Heart left ventricle (tissue), 16 donors: ENCODE measurements at regions not wholly inside any gene's neighbourhood (a gene's known extent, or its start where the extent isn't known, plus 50 kb on each side); places are given as distances from the start of the nearest gene placed in this dataset.

Source experiments
- ATAC-seq, 4 donors: fragments of 200-7000 bp; cut with Tn5 transposase; one replicate each; pipeline ENCODE4 v1.9.1; 2020 to 2022; ENCODE audit warnings: moderate library complexity in 4 of 4, mild to moderate bottlenecking in 3 of 4, moderate number of reproducible peaks in 1 of 4
- DNase-seq, 5 donors: peaks; one replicate each; pipeline ENCODE4 v3.0.0-alpha.2; 2020
- H3K27ac ChIP-seq, 12 donors: fragments of 200-600 bp; sonication (generic) in 4 of 12; one replicate each; pipeline versions ENCODE4 v1.5.0 to v1.8.0; 2016 to 2022; ENCODE audit warnings: mild to moderate bottlenecking in 2 of 12
- H3K27me3 ChIP-seq, 9 donors: fragments of 200-600 bp; sonication (generic) in 2 of 9; one replicate each; pipeline versions ENCODE4 v1.5.1 to v1.8.0; 2016 to 2022; ENCODE audit warnings: mild to moderate bottlenecking in 3 of 9
- H3K36me3 ChIP-seq, 9 donors: fragments of 200-600 bp; sonication (generic) in 2 of 9; one replicate each; pipeline versions ENCODE4 v1.5.0 to v1.8.0; 2018 to 2022; ENCODE audit warnings: mild to moderate bottlenecking in 2 of 9
- H3K4me1 ChIP-seq, 12 donors: fragments of 200-600 bp; sonication (generic) in 4 of 12; one replicate each; pipeline versions ENCODE4 v1.5.0 to v1.8.0; 2016 to 2022; ENCODE audit warnings: mild to moderate bottlenecking in 3 of 12
- H3K4me3 ChIP-seq, 12 donors: fragments of 200-600 bp; sonication (generic) in 4 of 12; one replicate each; pipeline versions ENCODE4 v1.5.0 to v1.8.0; 2017 to 2022; ENCODE audit warnings: mild to moderate bottlenecking in 9 of 12, moderate library complexity in 4 of 12
- H3K9me3 ChIP-seq, 12 donors: fragments of 200-600 bp; sonication (generic) in 4 of 12; one replicate each; pipeline versions ENCODE4 v1.5.0 to v1.8.0; 2016 to 2022; ENCODE audit warnings: mild to moderate bottlenecking in 1 of 12
- CTCF ChIP-seq, 12 donors: fragments of 200-600 bp; sonication (generic) in 4 of 12; IDR thresholded peaks; one replicate each; pipeline versions ENCODE4 v1.5.0 to v1.8.0; 2018 to 2022; ENCODE audit warnings: antibody characterized with exemption in 12 of 12, mild to moderate bottlenecking in 5 of 12
- POLR2A ChIP-seq, 2 donors: fragments of 450-650 bp; IDR thresholded peaks; one replicate each; pipeline ENCODE4 v1.6.1; 2017; ENCODE audit warnings: antibody characterized with exemption in 2 of 2, mild to moderate bottlenecking in 2 of 2, moderate library complexity in 2 of 2
- WGBS, 4 donors: extraction: QIAGEN DNeasy Blood & Tissue Kit in 2 of 4; methylation state at CpG; one replicate each; pipeline versions ENCODE4 v1.1.5 to v1.1.7; 2013 to 2018; 5-methylcytosine and 5-hydroxymethylcytosine counted together
- intact Hi-C, 10 donors: fragments of 100-400 bp; cut with DNase I; formaldehyde crosslinking; loops; one replicate each; pipeline versions ENCODE4 v1.11.1 to v1.14.2; 2022
- donor health status: ischemic (EF 13 %, LVEDD 7.1; RV severe dilation, severe dysfunction).
- donor health status: healthy with polysubstance abuse.
- donor health status: DM: no; HTN: yes; CAD: no.
- donor health status: DM: no; HTN: no; CAD: no.
- donor health status: ischemic (EF 25% LVEDD 6.9; RV normal size, moderate dysfunction).
- donor health status: ischemic (EF 25% LVEDD 5.7; RV mildly dilated, moderate dysfunction).
- donor health status: healthy.
- donor health status: DM: yes; HTN: yes; CAD: no.
- donor health status: ischemic (EF 35%, LVEDD 5.7; RV mildly dilated, moderate dysfunction).
- donor health status: nonischemic (EF 11% LVEDD 7.7; RV severe dilation, severe dysfunction).
- donor health status: DM: yes; HTN: yes; CAD: no.
- donor health status: PGD.
- donor health status: ischemic (EF 29% LVEDD 5.4; RV normal size, mild dysfunction).
- donor health status: nonischemic (EF 23%, LVEDD 6.1; RV moderate dilation, normal function).

GRCh38 chr12:114864837-114865551 lies 181.0 kb upstream of the TBX3 start:
- intact Hi-C loops: no loop called here
- peaks cover 0 to 3% (median 0%) of the 10 kb centered on the region in 12 donors for H3K4me1 ChIP-seq
- DNase-seq (no peak), ATAC-seq (no peak)
- H3K27me3 ChIP-seq: peaks cover 0 to 3% (median 0%) of the 10 kb centered on the region in 9 donors
- H3K4me3 ChIP-seq: no peak overlapping the region
- peaks cover 0 to 13% (median 0%) of the 10 kb centered on the region in 12 donors for H3K9me3 ChIP-seq
- no peaks in the 10 kb centered on the region for H3K36me3 ChIP-seq
- 36 to 40% (median 38%) methylated on average over 12 of the region's 12 CpGs for WGBS, 4 donors
- no peak overlapping the region for H3K27ac ChIP-seq
- TF ChIP-seq CTCF (IDR thresholded peaks at IDR 0.05): no peak
- TF ChIP-seq POLR2A (IDR thresholded peaks at IDR 0.05): no peak

GRCh38 chr12:114863911-114864310 lies 179.9 kb upstream of the TBX3 start:
- H3K9me3 ChIP-seq: peaks cover 0 to 16% (median 0%) of the 10 kb centered on the region in 12 donors
- no peaks in the 10 kb centered on the region for H3K36me3 ChIP-seq
- ATAC-seq (no peak), DNase-seq (no peak)
- peaks cover 0 to 3% (median 0%) of the 10 kb centered on the region in 12 donors for H3K4me1 ChIP-seq
- WGBS, 4 donors: 90 to 93% (median 92%) methylated on average over 12 of the region's 12 CpGs
- H3K27ac ChIP-seq: no peak overlapping the region
- intact Hi-C loops: no loop called here
- TF ChIP-seq CTCF (IDR thresholded peaks at IDR 0.05) (no peak), POLR2A (IDR thresholded peaks at IDR 0.05) (no peak)
- peaks cover 0 to 3% (median 0%) of the 10 kb centered on the region in 9 donors for H3K27me3 ChIP-seq
- no peak overlapping the region for H3K4me3 ChIP-seq

GRCh38 chr12:114860969-114861368 lies 177.0 kb upstream of the TBX3 start:
- Histone ChIP-seq H3K27ac (no peak overlapping the region), H3K4me1 (peaks cover 0 to 3% (median 0%) of the 10 kb centered on the region in 12 donors), H3K27me3 (peaks cover 0 to 3% (median 0%) of the 10 kb centered on the region in 9 donors), H3K36me3 (no peaks in the 10 kb centered on the region), H3K4me3 (no peak overlapping the region), H3K9me3 (peaks cover 0 to 16% (median 0%) of the 10 kb centered on the region in 12 donors)
- TF ChIP-seq POLR2A (IDR thresholded peaks at IDR 0.05) (no peak), CTCF (IDR thresholded peaks at IDR 0.05) (no peak)
- DNase-seq (no peak), ATAC-seq (no peak)
- intact Hi-C loops: no loop called here
- 89 to 92% (median 91%) methylated on average over 6 of the region's 6 CpGs for WGBS, 4 donors

GRCh38 chr12:114858388-114859146 lies 174.6 kb upstream of the TBX3 start:
- H3K36me3 ChIP-seq: no peaks in the 10 kb centered on the region
- DNase-seq: no peak
- H3K27ac ChIP-seq: no peak overlapping the region
- no peak overlapping the region for H3K4me3 ChIP-seq
- no peaks in the 10 kb centered on the region for H3K27me3 ChIP-seq
- H3K9me3 ChIP-seq: peaks cover 0 to 16% (median 0%) of the 10 kb centered on the region in 12 donors
- no peak for TF ChIP-seq POLR2A (IDR thresholded peaks at IDR 0.05)
- no peak for TF ChIP-seq CTCF (IDR thresholded peaks at IDR 0.05)
- WGBS, 4 donors: 71 to 76% (median 74%) methylated on average over 7 of the region's 7 CpGs
- no peaks in the 10 kb centered on the region for H3K4me1 ChIP-seq
- ATAC-seq: no peak
- intact Hi-C loops: no loop called here
